ENCODE measurements at regions not wholly inside any gene's neighbourhood (a gene's known extent, or its start where the extent isn't known, plus 50 kb on each side); places are given as distances from the start of the nearest gene placed in this dataset.

GRCh38 chr7:85570898-85571297 lies 384.0 kb upstream of the SEMA3D start:
- no peak overlapping the region for H3K4me3 ChIP-seq
- intact Hi-C loops (cut with DNase I; ENCODE audit: low total_unique reads): no loop called here
- H3K36me3 ChIP-seq: no peaks in the 10 kb centered on the region
- no peak for TF ChIP-seq POLR2A (IDR thresholded peaks at IDR 0.05)
- TF ChIP-seq, protein P1, sequence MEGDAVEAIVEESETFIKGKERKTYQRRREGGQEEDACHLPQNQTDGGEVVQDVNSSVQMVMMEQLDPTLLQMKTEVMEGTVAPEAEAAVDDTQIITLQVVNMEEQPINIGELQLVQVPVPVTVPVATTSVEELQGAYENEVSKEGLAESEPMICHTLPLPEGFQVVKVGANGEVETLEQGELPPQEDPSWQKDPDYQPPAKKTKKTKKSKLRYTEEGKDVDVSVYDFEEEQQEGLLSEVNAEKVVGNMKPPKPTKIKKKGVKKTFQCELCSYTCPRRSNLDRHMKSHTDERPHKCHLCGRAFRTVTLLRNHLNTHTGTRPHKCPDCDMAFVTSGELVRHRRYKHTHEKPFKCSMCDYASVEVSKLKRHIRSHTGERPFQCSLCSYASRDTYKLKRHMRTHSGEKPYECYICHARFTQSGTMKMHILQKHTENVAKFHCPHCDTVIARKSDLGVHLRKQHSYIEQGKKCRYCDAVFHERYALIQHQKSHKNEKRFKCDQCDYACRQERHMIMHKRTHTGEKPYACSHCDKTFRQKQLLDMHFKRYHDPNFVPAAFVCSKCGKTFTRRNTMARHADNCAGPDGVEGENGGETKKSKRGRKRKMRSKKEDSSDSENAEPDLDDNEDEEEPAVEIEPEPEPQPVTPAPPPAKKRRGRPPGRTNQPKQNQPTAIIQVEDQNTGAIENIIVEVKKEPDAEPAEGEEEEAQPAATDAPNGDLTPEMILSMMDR (IDR thresholded peaks at IDR 0.05 in 4 of 5, conservative IDR thresholded peaks at IDR 0.05 in 1 of 5): no peak
- ATAC-seq (no peak), DNase-seq (no peak)
- no peaks in the 10 kb centered on the region for H3K4me1 ChIP-seq
- H3K27me3 ChIP-seq: no peaks in the 10 kb centered on the region
- in situ Hi-C loops (cut with MboI; ENCODE audit: low sequenced_read_pairs in 4 of 4): loop anchor here in 2 of 4 donors (25.0 kb wide), 1 partner anchor 534 kb away; no protein-coding TSS in a partner anchor
- H3K9me3 ChIP-seq: no peaks in the 10 kb centered on the region
- H3K27ac ChIP-seq: no peak overlapping the region

DNA sequence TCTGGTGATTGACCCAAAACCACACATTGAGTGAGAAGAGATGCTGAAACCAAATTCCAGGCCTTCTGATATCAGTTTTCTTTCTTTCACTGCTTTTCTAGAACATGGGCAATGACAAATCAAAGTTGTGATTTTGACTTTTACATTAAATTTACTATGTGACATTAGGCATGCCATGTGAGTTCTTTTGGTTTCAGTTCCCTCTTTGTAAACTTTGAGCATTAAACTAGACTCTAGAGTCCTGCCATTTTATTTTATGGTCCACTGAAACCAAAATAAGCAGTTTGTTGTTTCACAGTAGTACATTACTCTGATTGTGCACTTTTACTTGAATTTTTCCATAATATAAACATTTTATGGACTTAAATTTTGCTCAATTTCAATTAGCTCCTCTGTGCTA lies 381.1 kb upstream of the SEMA3D start:
- no peaks in the 10 kb centered on the region for H3K27me3 ChIP-seq
- H3K4me3 ChIP-seq: no peak overlapping the region
- intact Hi-C loops (cut with DNase I; ENCODE audit: low total_unique reads) (no loop called here), in situ Hi-C loops (cut with MboI; ENCODE audit: low sequenced_read_pairs in 4 of 4) (loop anchor here in 2 of 4 donors (25.0 kb wide), 1 partner anchor 531 kb away; no protein-coding TSS in a partner anchor)
- H3K4me1 ChIP-seq: no peaks in the 10 kb centered on the region
- no peaks in the 10 kb centered on the region for H3K36me3 ChIP-seq
- H3K9me3 ChIP-seq: no peaks in the 10 kb centered on the region
- TF ChIP-seq, protein P1 (IDR thresholded peaks at IDR 0.05 in 4 of 5, conservative IDR thresholded peaks at IDR 0.05 in 1 of 5): no peak
- no peak for TF ChIP-seq POLR2A (IDR thresholded peaks at IDR 0.05)
- H3K27ac ChIP-seq: no peak overlapping the region
- no peak for DNase-seq
- no peak for ATAC-seq

DNA sequence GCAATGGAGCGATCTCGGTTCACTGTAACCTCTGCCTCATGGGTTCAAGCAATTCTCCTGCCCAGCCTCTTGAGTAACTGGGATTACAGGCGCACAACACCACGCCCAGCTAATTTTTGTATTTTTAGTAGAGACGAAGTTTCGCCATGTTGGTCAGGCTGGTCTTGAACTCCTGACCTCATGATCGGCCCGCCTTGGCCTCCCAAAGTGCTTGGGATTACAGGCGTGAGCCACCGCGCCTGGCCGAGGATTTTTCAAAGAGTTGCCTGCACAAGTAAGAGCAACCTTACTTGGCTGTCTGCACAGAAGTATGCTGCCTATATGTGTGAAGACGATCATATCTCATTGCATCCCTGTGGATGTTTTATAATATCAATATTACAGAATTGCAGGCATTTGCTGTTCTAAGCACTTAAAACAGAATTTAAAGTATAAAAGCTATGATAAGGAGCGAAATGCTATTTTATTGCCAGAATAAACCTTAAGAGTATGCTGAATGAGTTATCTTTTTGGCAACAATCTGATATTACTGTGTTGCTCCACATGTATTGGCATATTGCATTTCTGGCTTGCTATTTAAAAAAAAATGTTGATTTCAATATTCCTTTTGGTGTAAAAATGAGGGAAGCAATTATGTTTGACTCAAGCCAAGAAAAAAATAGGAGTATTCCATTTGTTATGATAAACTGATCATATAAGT lies 379.4 kb upstream of the SEMA3D start:
- Histone ChIP-seq H3K4me3 (no peak overlapping the region), H3K27me3 (no peaks in the 10 kb centered on the region), H3K4me1 (no peaks in the 10 kb centered on the region), H3K9me3 (no peaks in the 10 kb centered on the region), H3K27ac (no peak overlapping the region), H3K36me3 (no peaks in the 10 kb centered on the region)
- DNase-seq (no peak), ATAC-seq (no peak)
- intact Hi-C loops (cut with DNase I; ENCODE audit: low total_unique reads) (no loop called here), in situ Hi-C loops (cut with MboI; ENCODE audit: low sequenced_read_pairs in 4 of 4) (loop anchor here in 2 of 4 donors (25.0 kb wide), 1 partner anchor 529 kb away; no protein-coding TSS in a partner anchor)
- no peak for TF ChIP-seq POLR2A (IDR thresholded peaks at IDR 0.05)
- TF ChIP-seq, protein P1 (IDR thresholded peaks at IDR 0.05 in 4 of 5, conservative IDR thresholded peaks at IDR 0.05 in 1 of 5): no peak

GRCh38 chr7:85565276-85565675 lies 378.4 kb upstream of the SEMA3D start:
- TF ChIP-seq, protein P1 (IDR thresholded peaks at IDR 0.05 in 4 of 5, conservative IDR thresholded peaks at IDR 0.05 in 1 of 5): no peak
- TF ChIP-seq POLR2A (IDR thresholded peaks at IDR 0.05): no peak
- no peaks in the 10 kb centered on the region for H3K4me1 ChIP-seq
- no peak overlapping the region for H3K4me3 ChIP-seq
- in situ Hi-C loops (cut with MboI; ENCODE audit: low sequenced_read_pairs in 4 of 4) (loop anchor here in 2 of 4 donors (25.0 kb wide), 1 partner anchor 528 kb away; no protein-coding TSS in a partner anchor), intact Hi-C loops (cut with DNase I; ENCODE audit: low total_unique reads) (no loop called here)
- no peaks in the 10 kb centered on the region for H3K36me3 ChIP-seq
- H3K9me3 ChIP-seq: no peaks in the 10 kb centered on the region
- no peak for DNase-seq
- no peak for ATAC-seq
- H3K27ac ChIP-seq: no peak overlapping the region
- H3K27me3 ChIP-seq: no peaks in the 10 kb centered on the region
